GM18858 (cell line): ENCODE measurements at regions not wholly inside any gene's neighbourhood (a gene's known extent, or its start where the extent isn't known, plus 50 kb on each side); places are given as distances from the start of the nearest gene placed in this dataset.

Experiments
- ATAC-seq: cut with Tn5 transposase; IDR thresholded peaks from one replicate; pipeline ENCODE4 v1.9.1; 2021; ENCODE audit not compliant: unreplicated experiment

DNA sequence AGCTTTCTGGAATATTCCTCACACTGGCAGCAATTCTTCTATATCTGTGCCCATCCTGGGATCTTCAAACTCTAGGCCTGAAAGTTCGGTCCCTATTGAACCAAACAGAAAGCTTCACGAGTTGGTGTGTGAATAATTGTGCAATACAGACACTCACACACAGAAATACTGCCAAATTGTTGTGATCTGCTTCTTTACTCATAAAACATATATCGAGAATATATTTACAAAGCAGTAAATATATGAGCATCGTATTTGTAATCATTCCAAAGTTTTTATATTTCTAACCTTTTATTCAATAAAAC lies 56.6 kb upstream of the BEX4 start:
- ATAC-seq = no peak

DNA sequence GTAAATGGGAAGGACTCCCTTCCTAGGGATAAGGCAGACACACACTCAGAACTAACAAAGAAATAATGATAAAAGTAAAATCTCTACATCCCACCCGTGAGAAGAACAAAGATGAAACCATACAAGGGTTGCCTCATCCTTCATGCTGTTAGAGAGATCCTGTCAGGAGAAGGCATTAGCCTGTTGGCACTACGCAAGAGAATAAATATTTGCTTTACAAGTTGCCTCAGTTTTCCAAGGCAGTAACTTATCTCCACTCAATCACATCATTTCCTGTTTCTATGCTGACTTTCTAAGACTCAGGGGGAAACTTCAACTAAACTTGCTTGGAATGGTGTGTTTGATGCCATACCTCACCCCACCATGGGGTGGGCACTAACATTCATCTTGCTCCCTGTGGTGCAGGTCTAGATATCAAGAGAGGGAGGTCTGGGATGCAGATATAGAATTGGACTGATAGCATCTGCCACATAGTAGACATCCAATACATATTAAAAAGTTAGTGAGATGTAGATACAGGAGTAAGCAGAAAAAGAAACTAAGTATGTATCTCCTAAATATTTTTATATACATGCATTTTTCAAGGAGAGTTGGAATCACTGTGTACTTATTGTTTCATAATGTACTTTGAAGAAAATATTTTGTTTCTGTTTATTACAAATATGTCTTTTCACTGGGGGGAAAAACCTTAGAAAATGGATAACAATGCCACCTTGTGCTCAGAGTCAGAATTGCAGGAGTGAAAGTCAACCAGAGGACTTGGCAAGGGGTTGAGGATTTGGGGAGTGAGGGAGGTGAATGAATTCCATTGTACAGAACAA lies 57.2 kb upstream of the BEX4 start:
- peak; percentile 65 for ATAC-seq

DNA sequence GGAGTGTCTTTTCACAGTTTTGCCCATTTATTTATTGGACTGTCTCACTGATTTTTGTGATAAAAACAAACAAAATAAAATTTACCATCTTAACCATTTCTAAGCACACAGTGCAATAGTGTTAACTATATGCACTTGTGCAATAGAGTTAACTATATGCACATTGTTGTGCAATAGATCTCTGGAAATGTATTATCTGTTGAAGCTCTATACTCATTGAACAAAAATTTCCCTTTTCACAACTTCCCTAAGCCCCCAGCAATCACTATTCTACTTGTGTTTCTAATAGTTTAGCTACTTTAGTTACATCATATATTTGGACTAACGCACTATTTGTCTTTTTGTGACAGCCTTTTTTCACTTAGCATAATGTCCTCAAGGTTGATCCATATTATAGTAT lies 59.7 kb upstream of the BEX4 start:
- ATAC-seq = no peak

- no peak for ATAC-seq
These were observed 60.7 kb upstream of the NXF3 start for GRCh38 chrX:103153661-103154060.

- no peak for ATAC-seq
These were observed 58.9 kb upstream of the NXF3 start for GRCh38 chrX:103151799-103152198.

DNA sequence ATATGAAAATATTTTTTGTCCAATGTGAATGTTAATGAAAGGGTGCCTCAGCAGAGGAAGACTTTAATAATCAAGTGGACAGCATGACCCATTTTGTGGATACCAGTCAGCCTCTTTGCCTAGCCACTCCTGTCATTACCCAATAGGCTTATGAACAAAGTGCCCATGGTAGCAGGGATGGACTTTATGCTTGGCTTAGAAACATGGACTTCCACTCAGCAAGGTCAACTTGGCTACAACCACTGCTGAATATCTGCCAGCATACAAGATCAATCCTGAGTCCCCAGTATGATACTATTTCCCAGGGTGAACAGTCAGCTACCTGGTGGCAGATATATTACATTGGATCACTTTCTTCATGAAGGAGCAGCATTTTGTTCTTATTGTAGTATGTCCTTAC lies 56.7 kb upstream of the NXF3 start:
- ATAC-seq = no peak

GRCh38 chrX:103148075-103148474 lies 55.1 kb upstream of the NXF3 start:
- no peak for ATAC-seq
